22Rv1 (cell line): ENCODE measurements at regions not wholly inside any gene's neighbourhood (a gene's known extent, or its start where the extent isn't known, plus 50 kb on each side); places are given as distances from the start of the nearest gene placed in this dataset.

Experiments used
- H3K27ac ChIP-seq: fragments of 450-650 bp; 2 replicates; pipeline ENCODE4 v1.5.1; 2017
- ZFX ChIP-seq: fragments of 450-650 bp; IDR thresholded peaks from 2 replicates; pipeline ENCODE4 v1.6.1; 2017; ENCODE audit warnings: antibody characterized with exemption, borderline replicate concordance
- TF ChIP-seq, protein P1 (sequence below): fragments of 450-650 bp; IDR thresholded peaks from 2 replicates; pipeline ENCODE4 v1.5.1; 2017; ENCODE audit warnings: mild to moderate bottlenecking

DNA sequence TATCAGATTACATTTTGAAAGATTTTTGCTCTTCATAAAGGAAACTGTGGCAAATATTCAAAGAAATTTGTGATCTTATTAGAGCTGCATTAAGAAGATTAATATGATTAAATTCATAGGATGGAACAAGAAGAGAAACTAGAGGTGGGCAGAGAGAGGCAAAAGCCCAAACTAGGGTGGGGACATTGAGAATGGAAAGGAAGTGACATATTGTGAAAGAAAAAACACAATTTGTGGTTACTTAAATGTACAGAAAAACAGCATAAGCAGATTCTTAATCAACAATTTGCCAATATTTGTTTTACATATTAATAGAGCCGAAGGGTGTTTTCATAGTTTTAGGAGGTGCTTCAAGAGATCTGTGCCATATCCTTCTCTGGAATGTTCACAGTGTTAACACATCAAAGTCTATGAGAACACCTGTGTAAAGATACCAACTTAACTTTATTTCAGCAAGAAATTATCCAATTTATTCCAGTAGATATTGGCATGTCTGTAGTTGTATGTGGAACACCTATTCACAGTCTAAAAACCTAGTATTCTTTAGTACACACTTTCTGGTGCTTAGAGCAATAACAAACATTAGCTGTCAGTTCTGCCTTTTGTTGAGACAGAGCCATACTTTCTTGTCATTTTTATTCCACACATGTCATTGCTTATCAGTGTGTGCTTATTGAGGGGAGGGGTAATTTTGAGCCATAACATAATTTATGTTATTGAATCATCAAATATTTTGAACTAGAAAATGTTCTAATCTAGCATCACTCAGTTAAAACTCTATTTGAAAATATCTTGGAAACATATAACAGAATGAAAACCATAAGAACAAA is 401.5 kb downstream of the PTPRC start:
- no peak for TF ChIP-seq ZFX
- TF ChIP-seq, protein P1, sequence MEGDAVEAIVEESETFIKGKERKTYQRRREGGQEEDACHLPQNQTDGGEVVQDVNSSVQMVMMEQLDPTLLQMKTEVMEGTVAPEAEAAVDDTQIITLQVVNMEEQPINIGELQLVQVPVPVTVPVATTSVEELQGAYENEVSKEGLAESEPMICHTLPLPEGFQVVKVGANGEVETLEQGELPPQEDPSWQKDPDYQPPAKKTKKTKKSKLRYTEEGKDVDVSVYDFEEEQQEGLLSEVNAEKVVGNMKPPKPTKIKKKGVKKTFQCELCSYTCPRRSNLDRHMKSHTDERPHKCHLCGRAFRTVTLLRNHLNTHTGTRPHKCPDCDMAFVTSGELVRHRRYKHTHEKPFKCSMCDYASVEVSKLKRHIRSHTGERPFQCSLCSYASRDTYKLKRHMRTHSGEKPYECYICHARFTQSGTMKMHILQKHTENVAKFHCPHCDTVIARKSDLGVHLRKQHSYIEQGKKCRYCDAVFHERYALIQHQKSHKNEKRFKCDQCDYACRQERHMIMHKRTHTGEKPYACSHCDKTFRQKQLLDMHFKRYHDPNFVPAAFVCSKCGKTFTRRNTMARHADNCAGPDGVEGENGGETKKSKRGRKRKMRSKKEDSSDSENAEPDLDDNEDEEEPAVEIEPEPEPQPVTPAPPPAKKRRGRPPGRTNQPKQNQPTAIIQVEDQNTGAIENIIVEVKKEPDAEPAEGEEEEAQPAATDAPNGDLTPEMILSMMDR: no peak
- H3K27ac ChIP-seq: no peak overlapping the region

DNA sequence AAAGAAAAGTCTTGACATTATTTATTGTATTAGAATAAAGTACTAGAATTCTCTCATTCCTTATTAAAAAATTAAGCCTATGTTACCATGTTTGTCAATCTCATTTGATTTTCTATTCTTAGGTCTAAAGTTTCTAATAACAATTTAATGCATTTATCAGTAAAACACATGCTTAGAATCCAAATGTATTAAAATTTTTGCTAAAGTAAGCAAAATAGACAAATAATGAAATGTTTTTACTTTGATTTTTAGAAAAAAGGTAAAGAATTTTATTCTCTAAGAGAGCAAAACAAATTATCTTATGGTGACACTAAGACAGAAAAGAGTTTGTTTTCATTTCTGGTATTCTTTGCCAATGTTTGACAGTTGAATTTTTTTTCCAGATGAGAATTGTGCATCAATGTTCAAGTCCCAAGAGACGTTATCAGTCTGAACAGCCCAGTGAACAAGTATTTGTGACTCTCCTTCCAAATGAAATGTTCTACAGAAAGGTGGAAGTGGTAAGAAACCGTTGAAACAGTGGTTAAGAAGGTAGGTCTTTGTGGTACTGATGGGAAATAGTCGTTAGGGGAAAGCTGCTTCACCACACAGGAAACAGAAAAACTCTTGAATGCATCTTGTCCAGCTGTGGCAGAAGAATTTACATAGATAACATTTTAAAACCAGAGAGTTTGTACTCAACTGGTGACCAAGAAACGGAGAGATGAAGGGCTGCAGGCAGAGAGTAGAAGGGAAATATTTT is 402.5 kb downstream of the PTPRC start:
- no peak overlapping the region for H3K27ac ChIP-seq
- TF ChIP-seq, protein P1: no peak
- TF ChIP-seq ZFX: no peak

DNA sequence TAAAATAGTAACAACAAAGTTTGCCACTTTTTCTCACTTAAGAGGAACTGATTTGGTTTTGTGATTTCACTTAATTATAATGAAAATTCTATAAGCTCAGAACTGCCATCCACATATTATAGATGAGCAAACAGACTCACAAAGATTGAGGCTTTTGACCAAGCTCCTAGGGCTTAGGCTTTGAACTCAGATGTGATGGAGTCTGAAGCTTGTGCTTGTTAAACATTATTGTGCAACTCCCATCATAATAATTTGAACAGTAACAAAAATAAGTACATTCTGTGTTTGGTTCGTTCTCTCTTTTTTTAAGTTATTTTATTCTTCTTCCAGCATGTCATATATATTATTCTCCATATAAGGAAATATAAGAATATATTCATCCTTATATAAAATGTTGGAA is 403.4 kb downstream of the PTPRC start:
- no peak for TF ChIP-seq ZFX
- TF ChIP-seq, protein P1: no peak
- H3K27ac ChIP-seq: no peak overlapping the region

DNA sequence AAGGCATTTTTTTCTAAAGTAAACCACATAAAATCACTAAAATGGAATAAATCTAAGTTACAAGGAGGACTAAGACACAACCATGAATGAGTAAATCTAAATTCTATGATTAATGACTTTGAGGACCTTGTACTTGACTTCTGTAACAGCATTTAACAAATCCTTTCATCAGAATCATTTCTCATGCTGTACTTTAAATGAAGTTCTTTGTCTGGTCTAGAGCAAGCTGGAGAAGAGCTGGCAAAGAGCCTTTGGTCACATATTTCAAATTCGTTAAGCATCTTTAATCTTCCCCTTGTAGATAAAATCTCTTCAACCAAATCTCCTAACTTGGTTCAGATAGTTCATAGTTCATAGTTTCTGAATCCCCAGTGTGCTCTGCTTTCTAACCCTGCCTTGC is 405.4 kb downstream of the PTPRC start:
- H3K27ac ChIP-seq: no peak overlapping the region

DNA sequence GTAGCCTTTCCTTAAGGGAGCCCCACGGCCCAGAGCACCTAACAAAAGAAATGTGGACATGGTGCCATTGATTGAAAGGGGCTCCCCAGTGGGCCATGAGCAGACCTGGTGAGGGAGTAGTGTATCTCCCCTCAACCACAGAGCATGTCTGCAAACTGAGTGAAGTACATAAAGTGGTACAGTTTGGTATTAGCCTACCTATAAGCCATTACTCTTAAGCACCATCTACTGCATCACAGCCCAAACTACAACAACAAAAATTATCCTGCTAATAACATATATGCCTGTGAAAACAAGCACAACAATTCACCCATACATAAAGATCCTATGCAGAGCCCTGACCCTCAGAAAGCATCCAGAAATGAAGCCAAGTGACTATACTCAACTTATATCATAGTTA is 407.8 kb downstream of the PTPRC start:
- no peak for TF ChIP-seq ZFX
- TF ChIP-seq, protein P1: peak; percentile 21; the same call in 1 of the 2 replicates
- no peak overlapping the region for H3K27ac ChIP-seq

More for the DNA sequence above, 405.4 kb downstream of the PTPRC start:
- TF ChIP-seq, protein P1: no peak
- TF ChIP-seq ZFX: no peak

DNA sequence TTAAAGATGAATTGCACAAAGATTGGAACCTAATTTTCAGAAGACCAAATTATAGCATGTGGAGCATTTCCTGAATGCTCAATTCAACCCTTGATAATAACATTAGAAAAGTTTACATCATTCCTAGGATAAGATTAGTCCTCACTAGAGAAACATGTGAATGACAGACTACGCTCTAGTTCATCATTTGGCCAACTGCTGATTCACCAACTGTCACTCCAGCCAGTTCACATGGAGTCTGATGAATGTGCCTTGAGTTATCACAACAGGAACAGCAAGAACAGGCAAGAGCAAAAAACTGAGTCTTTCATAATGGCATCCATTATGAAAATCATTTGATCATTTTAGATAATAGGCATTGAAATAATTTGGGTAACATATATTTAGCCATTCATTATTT is 415.9 kb downstream of the PTPRC start:
- H3K27ac ChIP-seq: no peak overlapping the region
- TF ChIP-seq, protein P1: no peak
- TF ChIP-seq ZFX: no peak

DNA sequence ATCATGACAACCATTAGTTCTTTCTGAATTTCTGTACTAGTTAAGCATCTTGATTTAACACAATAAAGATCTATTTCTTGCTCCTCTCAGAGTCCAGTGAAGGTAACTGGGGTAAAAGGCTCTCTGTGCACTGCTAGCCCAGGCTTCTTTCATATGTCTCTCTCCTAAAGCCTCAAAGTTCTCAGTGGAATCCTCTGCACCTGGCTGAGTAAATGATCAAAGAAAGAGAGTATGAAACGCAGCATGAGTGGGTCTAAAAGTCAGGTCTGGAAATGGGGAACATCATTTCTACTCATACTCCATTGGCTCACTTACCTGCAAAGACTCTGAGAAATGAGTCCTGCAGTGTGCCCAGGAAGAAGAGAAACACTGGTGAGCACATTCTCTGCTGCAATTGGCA is 418.5 kb downstream of the PTPRC start:
- no peak overlapping the region for H3K27ac ChIP-seq
- TF ChIP-seq, protein P1: no peak
- no peak for TF ChIP-seq ZFX
